GM21737 (cell line): ENCODE measurements at regions not wholly inside any gene's neighbourhood (a gene's known extent, or its start where the extent isn't known, plus 50 kb on each side); places are given as distances from the start of the nearest gene placed in this dataset.

Source experiments
- ATAC-seq: cut with Tn5 transposase; IDR thresholded peaks from one replicate; pipeline ENCODE4 v1.9.1; 2021; ENCODE audit warnings: mild to moderate bottlenecking, moderate library complexity; ENCODE audit not compliant: unreplicated experiment

DNA sequence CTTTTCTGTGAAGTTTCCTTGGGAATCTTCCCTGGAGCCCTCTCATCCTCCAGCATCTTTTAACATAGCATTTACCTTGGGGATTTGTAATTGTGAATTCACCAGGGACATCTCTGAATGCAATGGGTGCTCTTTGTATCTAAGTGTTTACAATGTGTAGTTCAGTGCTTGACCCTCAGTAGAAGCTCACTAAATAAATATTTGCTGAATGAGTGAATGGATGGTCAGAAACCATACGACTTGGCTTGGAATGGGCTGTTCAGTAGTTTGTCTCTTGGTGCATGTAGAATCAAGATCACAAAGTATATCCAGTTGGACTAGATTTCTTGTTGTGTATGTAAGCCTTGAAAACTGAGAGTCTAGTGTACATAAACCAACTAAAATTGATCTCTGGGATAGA lies 81.8 kb upstream of the MEF2C start:
- no peak for ATAC-seq

DNA sequence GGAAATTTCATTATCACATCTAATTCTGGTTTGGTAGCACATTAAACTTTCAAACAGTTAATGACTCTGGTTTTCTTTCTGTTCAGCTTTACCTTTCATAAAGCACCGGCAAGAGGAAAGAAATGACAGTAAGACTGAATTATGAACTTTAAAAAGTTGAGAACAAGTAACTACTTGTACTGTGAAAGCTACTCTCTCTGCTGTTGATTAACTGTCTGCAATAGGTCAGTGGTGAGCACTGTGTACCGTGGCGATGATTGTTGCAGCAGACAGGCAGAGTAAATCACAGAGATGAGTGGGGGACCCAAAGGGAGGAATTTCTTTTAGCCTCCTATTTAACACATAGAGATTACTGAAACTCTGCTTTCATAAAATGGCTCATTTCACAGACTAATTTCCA lies 74.0 kb upstream of the MEF2C start:
- ATAC-seq, result no peak

DNA sequence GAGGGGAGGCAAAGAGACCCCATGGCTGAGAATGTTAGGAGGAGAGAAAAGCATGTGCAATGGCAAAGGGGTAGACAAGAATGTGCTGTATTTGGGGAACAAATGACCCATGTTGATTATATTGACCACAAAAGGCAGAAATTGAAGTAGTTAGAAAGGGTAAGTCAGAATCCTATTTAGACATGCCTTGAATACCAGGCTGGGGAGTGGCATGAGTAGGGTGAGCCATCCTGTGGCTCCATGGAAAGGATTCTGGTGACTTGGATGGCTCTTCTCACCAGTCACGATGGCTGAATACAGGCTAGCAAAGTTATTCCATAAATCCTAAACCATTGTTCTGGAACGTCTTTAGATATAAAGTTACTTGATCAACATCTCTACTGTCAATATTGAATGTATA lies 73.4 kb upstream of the MEF2C start:
- ATAC-seq, result no peak

DNA sequence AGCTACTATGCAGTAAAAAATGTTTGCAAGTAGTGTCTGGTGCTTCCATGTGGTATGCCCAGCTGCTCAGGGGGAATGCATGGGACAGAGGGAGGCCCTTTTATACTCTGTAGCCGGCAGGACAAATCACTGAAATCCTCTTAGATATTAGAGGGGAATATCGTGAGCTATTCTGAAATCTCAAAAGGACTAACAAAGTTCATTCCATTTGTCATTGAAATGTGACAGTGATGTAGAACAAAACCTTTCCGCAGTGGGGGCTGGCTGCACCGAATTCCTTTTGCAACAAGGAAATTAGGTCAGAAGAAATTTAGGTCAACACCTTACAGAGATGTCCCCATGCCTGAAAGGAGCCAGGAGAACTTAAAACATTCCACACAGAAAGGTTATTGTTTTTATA lies 72.4 kb upstream of the MEF2C start:
- no peak for ATAC-seq

DNA sequence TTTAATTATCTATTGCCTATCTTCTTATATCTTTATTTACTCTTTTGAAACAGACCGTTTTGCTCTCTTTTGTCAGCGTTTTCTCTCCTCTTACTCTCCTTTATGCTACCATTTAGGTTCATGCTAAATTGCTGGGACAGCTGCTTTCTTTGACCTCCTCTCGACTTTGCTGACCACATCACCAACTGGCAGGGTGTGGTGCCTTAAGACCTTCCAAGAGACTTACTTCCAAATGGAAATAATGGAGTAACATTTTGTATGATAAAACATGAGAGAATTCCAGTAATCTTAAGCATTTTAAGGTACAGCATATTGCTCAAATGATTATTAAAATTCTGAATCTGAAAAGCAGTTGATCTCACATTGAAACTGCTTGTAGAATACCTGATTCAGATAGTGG lies 71.5 kb upstream of the MEF2C start:
- no peak for ATAC-seq

DNA sequence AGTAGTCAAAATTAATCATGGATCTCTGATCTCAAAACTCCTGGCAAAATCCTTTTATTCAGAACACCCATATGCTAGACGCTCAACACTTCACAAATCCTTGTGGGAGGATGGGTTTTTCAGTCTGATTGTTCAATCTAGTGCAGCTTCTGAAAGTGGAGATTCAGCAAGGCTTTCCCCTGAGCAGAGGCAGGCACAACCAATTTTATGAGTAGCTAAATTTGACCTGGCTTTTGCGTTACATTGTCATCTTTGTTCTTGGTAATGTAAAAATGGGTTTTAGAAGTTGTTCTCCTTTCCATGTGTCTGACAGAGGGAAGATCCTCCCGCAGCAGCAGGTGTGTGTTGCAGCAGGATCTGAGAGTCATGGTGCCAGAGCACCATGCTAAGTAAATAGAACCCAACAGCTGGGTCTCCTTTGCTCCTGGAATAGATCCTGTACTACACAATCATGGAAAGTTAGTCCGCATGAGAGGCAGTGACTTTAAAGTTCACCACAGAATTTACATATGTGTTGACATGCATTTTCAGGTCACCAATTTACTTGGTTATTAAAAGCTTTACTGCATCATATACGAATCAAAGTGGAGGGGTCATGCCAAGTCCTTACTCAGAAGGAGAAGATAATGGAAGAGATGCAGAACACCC lies 70.1 kb upstream of the MEF2C start:
- no peak for ATAC-seq

DNA sequence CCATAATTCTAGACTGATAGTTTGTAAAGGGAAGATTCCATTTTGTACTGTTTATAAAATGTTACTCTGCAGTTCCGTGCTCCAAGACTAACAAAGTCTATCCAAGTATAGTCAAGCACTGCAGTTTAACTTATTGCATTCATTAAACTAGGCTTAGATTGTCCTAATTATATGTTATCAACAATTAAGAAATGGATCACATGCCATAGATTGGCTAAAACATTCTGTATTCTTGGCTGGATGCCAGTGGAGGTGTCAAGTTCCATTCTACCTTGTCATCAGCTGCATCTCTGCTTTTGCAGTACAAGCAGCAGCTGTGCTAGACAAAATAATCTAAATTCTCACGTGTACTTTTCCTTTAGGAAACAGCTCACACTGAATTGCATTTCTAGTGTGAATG lies 69.4 kb upstream of the MEF2C start:
- no peak for ATAC-seq

DNA sequence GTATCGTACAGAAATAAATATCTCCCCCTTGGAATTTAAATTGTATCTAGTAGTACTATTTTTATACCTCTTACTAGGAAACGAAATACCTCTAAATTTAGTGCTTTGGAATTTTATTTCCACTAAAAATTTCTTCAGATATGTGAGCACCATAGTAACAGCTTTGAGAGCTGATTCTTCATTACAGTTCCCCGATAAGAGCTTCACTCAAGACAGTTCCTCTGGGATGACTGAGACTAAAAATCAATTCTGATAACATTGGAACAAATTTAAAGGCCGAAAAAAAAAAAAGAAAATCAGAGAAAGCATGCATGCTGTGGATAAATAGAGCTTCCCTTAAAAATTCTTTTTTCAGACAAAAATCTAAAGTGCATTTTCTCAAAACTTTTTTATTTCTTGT lies 68.5 kb upstream of the MEF2C start:
- no peak for ATAC-seq

DNA sequence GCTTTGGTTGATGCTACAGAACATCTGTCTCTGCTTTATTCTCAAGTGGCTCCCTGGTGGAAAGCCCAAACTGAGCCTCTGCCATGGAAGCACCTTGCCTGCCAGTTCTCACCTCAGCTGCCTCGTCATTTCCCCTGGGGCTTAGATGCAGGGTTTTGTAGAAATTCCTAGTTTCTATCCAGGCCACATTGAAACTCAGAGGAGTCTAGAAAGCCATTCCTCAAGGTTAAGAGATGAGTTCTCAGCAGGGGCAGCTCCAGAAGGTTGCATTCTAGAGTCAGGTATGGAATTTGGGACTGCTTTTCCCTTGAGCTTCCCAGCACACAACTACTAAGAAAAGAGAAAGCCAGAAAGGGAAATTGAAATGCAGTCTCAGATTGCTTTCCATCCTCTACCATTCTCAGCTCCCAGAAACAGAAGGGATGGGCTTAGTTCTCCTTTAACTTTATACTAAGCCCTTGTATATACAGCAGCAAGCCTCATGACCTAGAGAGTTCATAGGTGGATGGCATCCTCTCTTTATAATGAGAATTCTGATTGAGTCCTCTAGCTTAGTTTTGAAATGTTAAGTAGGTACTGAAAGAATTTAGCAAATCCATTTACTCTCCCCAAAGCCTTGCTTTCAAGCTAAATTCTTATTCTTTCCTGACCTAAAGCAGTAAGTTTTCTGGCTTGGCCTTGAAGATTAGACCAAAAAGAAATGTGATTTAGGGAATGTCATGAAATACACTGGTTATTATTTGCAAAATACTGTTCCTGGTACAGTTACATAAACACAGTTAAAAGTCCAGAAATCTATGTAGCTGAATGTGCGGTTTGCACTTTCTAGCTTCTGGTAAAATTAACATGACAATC lies 66.0 kb upstream of the MEF2C start:
- no peak for ATAC-seq

DNA sequence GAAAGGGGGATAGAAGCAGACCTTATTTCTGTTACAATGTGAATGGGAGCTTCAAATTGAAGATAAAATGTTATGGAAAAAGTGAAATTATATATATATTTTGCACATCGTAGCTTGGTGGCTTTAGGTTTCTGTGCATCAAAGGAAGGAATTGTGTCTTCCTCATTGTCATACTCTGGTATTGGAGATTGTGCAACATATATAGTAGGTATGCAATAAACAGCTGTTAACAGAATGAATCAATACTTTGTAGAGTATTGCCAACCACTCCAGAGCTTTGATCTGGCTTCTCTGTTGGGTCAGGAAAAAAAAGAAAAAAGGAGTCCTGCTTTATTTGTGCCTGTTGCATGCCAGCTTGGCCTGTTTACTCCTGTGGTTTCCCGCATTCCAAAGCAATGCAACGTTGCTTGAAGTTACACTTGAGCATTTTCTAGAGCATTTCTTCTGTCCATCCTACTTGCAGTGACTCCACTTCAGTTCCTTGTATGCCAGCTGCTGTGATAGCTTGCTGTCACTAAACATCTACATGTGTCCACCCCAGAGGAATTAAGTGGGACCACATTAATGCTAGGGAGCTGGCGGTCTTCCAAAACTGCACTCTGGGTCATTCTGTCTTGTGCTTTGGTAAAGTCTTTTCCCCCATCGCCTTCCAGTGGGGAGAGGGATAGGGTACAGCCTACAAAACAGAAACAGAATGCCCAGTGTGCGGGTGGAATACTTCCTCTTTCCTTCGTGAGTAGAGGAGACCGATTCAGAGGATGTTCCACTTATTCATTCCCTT lies 62.0 kb upstream of the MEF2C start:
- ATAC-seq, result no peak

DNA sequence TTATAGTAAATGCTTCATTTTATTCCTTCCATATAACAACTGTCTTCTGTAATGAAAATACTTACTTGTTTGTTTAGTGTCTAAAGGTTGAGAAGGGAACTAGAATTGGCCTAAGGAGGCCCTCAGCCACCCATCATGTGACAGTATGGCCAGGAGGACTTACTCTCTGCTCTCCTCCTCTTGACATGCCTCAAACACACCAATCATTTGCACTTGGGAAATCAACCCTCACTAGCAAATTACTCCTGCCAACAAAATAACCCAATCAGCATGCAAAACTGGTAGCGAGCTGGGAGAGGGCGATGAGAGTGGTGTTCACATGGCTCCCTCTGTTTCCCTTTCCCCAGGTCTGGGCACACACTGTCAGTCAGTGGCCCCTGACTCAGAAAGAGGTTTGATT lies 58.6 kb upstream of the MEF2C start:
- no peak for ATAC-seq

DNA sequence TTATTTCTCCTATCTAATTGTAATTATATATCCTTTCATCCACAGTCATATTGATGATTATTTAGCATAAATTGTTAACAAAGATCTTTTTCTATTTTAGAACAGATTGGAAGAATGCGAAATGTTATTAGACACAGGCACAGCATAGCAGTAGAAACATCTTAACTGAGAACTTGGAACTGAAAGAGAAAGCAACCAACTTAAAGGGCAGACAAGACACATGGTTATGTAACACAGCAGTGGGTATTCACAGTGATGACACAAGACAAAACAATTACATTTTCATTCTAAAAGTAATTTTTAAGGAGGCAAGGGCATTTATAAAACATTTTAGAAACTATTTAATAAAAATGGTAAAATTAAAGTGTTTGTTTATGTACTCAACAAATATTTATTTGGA lies 57.7 kb upstream of the MEF2C start:
- ATAC-seq, result no peak

DNA sequence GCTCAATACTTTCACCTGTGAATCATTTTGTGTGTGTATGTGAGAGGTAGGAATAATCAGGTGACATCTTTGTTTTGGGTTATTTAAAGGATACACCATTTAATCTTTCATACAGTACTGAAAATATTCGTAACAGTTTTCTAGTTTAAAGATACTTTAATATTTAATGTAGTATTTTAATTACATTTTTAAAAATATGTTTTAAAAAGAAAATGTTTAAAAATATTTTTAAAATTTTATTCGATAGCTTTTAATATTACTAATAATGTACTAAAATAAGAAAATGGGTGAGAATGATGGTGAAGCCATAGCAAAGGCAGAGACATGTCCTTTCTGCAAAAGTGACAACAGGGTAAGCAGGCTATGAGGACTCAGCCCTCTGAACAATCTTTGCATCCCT lies 56.3 kb upstream of the MEF2C start:
- no peak for ATAC-seq

DNA sequence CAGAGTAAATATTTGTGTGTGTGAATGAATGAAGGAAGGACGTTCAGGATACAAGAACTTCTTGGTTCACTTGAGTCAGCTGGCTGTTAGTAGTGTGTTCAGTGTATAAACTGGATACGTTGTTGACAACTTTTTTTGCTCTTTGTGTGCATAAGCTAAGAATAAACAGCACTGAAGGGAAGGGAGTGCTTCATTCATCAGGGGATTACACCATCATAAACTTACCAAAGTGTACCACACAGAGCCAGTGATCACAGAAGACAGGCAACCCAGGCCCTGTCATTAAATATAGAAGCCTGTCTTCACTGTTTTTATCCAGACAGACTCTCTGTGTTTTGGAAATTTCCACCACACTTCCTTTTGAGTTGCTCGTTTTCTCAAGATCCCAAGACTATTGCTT lies 55.5 kb upstream of the MEF2C start:
- no peak for ATAC-seq

DNA sequence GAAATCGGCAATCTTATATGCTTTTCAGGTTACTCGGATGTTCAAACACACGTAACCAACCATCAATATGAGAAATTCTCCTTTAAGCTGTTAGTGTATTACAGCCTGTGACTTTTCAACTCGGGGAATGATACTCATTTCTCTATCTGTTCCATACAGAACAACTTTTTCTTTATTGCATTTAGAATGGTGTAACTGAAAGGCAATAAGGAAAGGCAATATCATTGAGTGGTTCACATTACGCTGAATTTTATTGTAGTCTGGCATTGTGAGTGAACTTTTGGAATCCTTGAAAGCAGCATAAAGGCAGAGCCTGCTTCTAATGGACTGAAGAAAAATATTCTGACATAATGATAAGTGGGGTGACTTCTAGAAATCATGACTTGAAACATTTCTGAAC lies 54.4 kb upstream of the MEF2C start:
- ATAC-seq, result no peak

DNA sequence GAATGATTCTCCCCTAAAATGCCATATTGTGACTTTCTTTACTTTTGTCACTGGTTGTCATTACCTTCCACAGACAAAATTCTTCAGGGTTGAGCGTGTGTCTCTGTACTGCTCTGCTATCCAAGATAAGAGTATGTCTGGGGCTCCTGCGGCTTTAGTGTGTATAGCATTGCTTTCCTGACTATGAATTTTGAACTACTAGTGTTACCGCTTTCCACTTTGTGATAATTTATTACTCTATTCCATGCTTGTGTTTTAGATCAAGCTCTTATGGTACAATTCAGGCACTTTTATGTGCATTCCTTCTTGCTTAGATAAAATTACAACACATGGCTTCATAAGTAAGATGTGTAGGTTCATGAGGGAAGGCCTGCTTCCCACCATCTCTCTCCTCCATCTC lies 51.5 kb upstream of the MEF2C start:
- ATAC-seq, result no peak
